Gastroesophageal sphincter (tissue), 3 donors: ENCODE measurements at regions not wholly inside any gene's neighbourhood (a gene's known extent, or its start where the extent isn't known, plus 50 kb on each side); places are given as distances from the start of the nearest gene placed in this dataset.

ENCODE experiments used
- EP300 ChIP-seq: sonication (generic); formaldehyde crosslinking; IDR thresholded peaks from one replicate; pipeline ENCODE4 v1.6.1; 2017; ENCODE audit warnings: antibody characterized with exemption, mild to moderate bottlenecking
- POLR2A ChIP-seq, 2 donors: fragments of 450-650 bp; IDR thresholded peaks; one replicate each; pipeline ENCODE4 v1.6.1; 2017; ENCODE audit warnings: antibody characterized with exemption in 2 of 2, mild to moderate bottlenecking in 2 of 2, moderate library complexity in 1 of 2
- TF ChIP-seq, protein P1 (sequence below), 4 experiments: fragments of 200-600 bp in 2 of 4; fragments of 450-650 bp in 2 of 4; sonication (generic) in 1 of 4; IDR thresholded peaks; one replicate each; pipeline ENCODE4 v1.5.1; 2017 to 2019; ENCODE audit warnings: antibody characterized with exemption in 4 of 4, mild to moderate bottlenecking in 2 of 4, moderate library complexity in 2 of 4

DNA sequence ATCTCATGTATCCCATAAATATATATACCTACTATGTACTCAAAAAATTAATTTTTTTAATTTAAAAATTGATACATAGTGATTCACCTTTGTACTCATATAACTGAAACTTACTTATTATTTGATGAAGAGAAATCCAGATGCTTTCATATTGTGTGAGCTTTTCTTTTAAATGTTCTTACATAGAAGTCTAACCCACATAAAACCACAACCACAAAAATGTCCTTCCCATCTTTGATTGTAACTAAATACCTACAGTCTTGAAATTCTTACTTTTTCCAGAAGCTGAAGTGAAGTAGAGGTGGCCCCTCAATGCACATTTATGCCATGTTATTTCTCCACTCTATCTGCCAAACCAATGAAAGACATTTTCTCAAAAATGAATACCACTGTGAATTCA, 117.9 kb upstream of the COL5A2 start:
- TF ChIP-seq, protein P1, sequence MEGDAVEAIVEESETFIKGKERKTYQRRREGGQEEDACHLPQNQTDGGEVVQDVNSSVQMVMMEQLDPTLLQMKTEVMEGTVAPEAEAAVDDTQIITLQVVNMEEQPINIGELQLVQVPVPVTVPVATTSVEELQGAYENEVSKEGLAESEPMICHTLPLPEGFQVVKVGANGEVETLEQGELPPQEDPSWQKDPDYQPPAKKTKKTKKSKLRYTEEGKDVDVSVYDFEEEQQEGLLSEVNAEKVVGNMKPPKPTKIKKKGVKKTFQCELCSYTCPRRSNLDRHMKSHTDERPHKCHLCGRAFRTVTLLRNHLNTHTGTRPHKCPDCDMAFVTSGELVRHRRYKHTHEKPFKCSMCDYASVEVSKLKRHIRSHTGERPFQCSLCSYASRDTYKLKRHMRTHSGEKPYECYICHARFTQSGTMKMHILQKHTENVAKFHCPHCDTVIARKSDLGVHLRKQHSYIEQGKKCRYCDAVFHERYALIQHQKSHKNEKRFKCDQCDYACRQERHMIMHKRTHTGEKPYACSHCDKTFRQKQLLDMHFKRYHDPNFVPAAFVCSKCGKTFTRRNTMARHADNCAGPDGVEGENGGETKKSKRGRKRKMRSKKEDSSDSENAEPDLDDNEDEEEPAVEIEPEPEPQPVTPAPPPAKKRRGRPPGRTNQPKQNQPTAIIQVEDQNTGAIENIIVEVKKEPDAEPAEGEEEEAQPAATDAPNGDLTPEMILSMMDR (IDR thresholded peaks at IDR 0.05): no peak
- TF ChIP-seq POLR2A (IDR thresholded peaks at IDR 0.05) (no peak), EP300 (no peak)
